HG03342 (cell line): ENCODE measurements at regions not wholly inside any gene's neighbourhood (a gene's known extent, or its start where the extent isn't known, plus 50 kb on each side); places are given as distances from the start of the nearest gene placed in this dataset.
"Not testable (repeated sequence)": the region's sequence is repeated elsewhere in the genome, so short reads cannot be mapped to it uniquely, and the experiment has no call there.

Source experiments
- ATAC-seq: cut with Tn5 transposase; IDR thresholded peaks from one replicate; pipeline ENCODE4 v1.9.1; 2021; ENCODE audit warnings: mild to moderate bottlenecking, moderate library complexity; ENCODE audit not compliant: unreplicated experiment

DNA sequence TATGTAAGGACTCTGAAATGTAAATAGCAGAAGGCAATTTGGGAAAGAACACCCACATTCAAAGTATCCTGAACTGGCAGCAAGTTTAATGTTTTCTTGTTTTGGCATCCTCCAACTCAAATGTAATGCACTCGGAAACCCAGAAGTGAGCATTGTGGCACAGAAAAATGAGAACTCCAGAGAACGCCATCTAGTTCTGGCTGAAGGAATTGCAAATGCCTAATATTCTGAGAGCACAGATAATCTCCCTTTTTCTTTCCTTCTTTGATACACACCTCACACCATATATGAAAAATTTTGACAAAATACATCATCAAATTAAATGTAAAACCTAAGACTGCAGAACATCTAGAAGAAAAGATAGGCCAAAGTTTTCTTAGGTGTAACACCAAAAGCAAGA, 52.1 kb downstream of the PWWP3B start:
- no peak for ATAC-seq

DNA sequence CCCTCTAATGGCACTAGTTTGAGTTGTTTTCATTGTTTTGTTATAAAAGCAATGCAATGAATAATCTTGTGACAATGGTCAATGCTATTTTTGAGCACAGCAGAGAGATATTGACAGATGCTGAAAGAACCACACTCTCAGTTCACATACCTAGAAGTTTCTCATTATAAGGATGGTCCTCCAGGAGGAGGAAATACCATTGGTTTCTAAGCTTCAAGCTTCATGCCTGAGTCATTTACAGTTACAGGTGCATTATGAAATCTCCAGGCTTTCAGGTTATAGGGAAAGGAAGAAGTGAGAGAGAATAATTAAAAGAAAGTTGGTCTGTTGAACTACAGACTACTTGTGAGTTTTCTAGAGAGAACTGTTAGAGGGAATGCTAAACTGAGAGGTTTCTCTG, 75.3 kb downstream of the PWWP3B start:
- no peak for ATAC-seq

DNA sequence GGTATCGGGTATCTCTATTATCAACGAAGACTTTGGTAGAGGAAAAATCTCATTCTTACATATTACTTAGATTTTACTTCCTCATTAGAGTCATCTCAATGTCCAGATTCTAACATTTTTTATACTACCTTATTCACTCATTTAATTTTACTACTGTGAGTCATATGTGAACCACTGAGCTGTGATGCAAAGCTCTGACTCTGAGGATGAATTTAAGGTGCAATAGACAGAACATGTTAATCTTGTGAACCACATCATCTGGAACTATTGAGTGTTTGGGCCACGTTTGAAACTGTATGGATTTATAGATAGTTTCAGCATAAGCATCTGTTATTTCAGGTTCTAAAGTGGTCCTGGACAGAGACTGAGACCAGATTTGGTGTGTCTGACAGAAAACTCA, 78.4 kb downstream of the PWWP3B start:
- no peak for ATAC-seq

DNA sequence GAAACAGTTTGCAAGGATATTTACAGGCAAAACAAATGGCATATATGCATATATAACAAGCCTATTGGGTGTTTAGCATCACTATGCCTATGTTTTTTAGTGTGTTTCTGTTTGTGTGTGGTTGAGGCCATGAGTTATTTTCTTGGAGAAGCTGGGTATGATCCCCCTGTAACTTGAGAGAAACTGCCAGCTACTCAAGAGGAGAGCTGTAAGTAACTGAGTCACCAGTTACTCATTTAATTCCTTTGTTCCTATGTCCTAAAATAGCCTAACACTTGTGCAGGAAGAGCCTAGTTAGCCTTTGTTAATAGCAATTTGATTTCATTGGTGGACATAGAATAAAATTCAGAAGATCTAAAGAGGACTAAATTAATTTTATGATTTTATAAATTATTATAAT, 79.1 kb downstream of the PWWP3B start:
- no peak for ATAC-seq

DNA sequence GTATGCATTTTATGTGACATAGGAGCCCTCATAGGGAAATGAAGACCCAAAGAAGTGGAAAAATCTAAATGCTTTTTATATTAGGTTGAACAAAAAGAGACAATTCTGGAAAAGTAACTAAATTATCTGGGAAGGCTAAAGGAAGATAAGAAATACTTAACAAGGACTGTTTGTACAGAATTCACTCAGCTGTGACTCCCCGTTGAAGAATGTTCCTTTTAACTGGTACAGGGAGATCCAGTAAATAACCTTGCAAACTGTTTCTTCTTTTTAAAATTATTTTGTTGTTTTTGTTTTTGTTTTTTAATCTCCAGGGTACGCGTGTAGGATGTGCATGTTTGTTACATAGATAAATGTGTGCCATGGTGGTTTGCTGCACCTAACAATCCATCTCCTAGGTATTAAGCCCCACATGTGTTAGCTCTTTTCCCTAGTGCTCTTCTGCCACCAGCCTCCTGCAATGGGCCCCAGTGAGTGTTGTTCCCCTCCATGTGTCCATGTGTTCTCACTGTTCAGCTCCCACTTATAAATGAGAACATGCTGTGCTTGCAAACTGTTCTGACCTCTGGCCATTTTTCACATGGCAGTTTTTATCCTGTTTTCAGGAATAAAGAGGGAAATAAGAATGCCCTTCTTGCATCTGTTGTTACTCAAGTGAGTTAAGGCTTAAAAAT, 81.7 kb downstream of the PWWP3B start:
- ATAC-seq, result no peak

DNA sequence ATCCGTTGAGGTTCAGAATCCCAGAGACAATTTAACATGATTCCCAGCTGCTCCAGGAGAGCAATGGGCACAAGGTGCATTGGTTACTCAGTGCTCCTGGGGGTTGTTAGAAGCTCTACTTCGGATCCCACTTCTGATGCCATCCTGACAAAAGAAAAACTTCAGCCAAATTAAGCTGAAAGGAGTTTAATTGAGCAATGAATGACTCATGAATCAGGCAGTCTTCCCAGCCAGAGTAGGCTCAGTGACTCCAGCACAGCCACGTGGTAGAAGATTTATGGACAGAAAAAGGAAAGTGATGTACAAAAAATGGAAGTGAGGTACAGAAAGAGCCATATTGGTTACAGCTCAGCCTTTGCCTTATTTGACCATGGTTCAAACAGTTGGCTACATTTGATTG, 95.7 kb downstream of the PWWP3B start:
- ATAC-seq, result no peak

DNA sequence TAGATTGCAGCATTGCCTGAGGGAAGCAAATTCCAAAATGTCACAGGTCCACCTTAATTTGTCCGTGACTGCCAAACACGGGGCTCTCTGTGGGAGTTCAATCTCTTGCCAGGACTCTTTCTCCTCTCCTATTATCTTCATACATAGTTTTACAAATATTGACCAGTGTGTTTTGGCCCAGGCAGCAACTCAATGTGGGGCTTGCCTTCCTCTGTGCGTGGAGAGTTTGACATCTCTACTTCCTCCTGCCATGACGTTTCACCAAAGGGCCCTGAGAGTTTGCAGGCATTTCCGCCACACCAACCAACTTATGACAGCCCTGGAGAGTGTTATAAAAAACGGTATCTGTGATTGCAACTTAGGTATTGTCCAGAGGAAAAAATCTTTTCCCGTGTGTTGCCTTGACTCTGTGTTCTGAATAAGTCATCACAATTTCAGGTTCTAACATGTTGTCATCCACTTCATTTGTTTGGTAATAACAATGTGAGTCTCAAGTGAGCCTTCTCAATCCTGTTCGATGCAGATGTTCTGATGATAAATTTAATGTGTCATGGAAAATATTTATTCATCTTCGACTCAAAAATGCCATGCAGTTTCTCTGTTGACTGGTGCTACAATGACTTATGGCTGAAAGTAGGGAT, 106.0 kb downstream of the PWWP3B start:
- ATAC-seq, result not testable (repeated sequence)

DNA sequence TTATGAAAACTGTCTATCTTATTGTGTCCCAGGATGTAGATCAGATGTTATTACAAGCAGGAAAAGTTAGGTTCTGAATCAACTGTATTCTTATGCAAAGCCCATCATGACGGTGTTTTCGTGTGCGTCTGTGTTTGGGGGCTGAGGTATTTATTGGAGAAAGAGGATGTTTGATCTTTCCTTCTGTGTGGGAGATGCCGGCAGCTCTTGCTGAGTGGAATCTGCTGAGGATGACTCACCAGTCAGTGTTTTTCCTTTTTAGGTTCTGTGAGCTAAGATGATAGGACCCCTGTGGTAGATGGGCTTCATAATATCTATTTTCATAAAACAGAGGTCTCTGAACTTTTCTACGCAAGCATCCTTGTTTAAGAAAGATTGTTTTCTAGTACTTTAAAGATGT, 107.1 kb downstream of the PWWP3B start:
- ATAC-seq, result not testable (repeated sequence)

DNA sequence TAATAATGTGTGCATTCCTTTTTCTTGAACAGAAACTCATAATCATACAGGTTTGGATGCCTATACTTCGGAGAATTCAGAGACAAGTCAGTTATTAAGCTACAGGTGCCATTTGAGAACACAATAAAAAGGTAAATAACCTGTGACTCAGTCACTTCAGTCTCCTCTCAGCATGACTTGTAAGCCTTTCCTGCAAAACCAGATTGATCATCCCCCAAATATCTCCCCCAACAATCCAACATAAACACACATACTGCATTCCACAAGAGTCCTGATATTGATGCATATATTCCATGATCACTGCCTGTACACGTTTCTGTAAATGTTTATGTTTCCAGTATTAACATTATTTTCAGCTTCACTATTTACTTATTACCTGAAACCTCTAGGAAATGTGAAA, 110.8 kb downstream of the PWWP3B start:
- no peak for ATAC-seq

DNA sequence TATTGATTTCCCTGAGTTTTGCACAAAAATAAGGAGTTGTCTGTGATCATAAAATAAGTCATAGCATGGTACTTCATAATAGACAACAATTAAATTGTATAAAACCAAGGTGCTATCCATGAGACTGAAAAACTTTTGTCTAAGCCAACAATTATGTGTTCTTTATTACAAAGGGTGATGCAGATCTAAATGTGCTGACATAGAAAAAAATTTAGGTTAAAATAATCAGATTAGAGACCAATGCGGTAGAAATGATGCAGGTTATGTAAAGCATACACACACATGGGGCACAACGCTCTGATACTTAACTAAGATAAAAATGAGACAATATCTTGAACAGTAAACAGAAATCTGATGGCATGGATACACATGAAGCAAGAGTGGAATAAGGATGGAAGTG, 113.3 kb downstream of the PWWP3B start:
- ATAC-seq, result no peak

DNA sequence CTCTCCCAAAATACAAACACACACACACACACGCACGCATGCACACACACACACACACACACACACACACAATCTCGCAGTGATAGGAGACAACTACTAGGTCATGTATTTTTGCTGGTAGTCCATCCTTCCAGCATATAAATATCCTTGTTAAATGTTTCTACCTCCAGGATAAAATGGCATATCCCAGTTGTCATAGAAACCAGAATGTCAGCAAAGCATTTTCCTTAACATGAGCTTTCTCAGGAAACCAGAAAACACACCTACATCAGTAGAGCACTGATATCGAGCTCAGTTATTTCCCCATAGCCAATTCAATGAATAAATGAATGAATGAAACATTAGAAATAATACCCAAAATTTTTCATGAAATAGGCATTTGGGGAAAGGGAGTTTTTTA, 115.7 kb downstream of the PWWP3B start:
- no peak for ATAC-seq

DNA sequence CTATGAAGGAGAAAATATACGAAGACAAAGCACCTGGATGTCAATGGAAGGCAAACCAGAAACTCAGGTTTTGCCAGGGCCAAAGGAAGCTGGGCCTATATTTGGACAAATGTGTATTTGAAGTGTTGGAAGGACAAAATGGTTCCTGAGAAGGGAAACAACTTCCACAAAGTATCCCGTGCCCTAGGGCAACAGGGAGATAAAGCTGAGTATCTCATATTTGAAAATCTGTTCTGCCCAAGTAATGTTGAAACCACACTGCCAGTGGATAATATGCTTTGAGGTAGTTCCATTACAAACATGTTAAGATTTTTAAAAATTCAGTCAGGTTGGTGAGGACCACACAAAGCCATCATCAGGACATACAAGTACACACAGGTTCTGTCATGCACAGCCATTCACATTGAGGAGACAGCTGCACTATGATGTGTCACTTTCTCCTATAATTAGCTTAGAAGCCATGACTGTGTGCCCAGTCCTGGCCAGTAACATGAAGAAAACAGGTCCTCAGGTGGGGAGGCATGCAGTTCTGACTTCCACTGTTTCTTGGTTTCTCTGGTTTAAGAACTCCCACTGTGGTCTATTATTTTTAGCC, 116.4 kb downstream of the PWWP3B start:
- no peak for ATAC-seq

DNA sequence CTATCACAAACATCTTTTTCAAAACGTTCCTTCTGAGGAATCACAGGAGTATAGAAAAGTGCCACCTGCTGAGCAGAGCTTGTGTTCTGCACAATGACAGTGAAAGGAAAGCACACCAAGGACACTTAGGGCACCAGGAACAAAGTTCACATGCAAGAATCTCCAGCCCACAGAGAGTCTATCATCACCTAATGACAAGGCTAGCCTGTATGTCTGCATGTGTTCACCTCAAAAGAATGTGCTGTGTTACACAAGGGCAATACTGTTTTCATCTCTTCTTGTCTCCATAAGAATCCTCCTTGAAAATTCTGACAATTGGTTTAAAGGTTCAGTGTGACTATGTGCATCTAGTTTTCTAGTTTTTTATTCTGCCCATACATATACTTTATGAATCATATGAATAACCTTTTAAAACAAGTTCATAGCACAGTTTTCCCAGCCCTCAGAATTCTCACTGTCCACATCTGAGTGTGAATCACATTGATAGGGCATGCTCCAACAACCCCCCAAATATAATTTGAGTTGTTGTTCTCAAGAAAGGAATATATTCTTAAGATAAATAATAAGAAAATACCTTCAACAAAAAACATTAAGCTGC, 118.0 kb downstream of the PWWP3B start:
- ATAC-seq, result no peak

DNA sequence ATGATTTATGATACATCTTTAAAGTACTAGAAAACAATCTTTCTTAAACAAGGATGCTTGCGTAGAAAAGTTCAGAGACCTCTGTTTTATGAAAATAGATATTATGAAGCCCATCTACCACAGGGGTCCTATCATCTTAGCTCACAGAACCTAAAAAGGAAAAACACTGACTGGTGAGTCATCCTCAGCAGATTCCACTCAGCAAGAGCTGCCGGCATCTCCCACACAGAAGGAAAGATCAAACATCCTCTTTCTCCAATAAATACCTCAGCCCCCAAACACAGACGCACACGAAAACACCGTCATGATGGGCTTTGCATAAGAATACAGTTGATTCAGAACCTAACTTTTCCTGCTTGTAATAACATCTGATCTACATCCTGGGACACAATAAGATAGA, 122.7 kb downstream of the PWWP3B start:
- not testable (repeated sequence) for ATAC-seq

DNA sequence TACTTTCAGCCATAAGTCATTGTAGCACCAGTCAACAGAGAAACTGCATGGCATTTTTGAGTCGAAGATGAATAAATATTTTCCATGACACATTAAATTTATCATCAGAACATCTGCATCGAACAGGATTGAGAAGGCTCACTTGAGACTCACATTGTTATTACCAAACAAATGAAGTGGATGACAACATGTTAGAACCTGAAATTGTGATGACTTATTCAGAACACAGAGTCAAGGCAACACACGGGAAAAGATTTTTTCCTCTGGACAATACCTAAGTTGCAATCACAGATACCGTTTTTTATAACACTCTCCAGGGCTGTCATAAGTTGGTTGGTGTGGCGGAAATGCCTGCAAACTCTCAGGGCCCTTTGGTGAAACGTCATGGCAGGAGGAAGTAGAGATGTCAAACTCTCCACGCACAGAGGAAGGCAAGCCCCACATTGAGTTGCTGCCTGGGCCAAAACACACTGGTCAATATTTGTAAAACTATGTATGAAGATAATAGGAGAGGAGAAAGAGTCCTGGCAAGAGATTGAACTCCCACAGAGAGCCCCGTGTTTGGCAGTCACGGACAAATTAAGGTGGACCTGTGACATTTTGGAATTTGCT, 123.8 kb downstream of the PWWP3B start:
- not testable (repeated sequence) for ATAC-seq

DNA sequence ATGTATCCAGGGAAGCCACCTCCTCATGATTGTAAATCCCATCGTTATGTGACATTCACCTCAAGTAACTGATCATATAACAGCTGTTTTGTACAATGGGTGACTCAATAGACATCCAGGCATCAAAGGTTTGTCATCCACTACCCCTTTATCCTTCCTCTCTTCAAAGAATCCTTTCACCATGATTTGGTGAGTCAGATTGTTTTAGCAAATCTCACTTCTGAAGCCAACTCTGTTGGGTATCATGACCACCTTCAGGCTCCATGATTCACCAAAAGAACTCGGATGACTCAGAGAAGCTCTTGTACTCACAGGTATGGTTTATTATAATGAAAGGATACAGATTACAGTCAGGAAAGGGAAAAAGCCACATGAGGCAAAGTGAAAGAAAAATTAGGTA, 132.1 kb downstream of the PWWP3B start:
- no peak for ATAC-seq

DNA sequence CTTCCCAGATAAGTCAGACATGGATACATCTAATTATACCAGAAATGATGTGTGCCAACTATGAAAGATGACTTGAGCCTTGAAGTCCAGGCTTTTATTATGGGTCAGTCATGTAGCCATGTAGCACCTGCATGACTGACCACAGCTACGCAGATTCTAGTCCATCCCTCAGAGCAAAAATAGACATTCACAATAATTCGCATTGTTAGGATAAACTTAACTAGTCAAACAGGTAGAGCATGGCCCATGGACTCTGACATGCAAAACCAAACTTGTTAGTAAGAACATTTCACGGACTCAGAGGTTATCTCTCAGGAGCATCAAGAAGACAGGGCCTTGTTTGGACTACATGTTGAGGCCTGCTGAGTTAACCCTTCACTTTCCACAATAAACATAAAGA, 132.6 kb downstream of the PWWP3B start:
- ATAC-seq, result no peak

DNA sequence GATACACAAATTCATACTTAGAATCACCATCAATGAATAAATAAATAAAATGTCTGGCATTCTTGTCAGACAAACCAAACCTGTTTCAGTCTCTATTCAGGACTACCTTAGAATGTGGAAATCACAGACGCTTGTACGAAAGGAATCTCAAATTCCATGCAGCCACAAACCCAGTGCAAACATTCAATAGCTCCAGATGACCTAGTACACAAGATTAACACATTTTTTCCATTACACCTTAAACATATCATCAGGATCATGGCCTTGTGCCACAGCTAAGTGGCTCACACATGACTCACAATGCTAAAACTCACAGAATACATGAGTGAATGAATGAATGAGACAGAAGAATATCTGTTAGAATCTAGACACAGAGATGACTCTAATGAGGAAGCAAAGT, 134.2 kb downstream of the PWWP3B start:
- no peak for ATAC-seq

DNA sequence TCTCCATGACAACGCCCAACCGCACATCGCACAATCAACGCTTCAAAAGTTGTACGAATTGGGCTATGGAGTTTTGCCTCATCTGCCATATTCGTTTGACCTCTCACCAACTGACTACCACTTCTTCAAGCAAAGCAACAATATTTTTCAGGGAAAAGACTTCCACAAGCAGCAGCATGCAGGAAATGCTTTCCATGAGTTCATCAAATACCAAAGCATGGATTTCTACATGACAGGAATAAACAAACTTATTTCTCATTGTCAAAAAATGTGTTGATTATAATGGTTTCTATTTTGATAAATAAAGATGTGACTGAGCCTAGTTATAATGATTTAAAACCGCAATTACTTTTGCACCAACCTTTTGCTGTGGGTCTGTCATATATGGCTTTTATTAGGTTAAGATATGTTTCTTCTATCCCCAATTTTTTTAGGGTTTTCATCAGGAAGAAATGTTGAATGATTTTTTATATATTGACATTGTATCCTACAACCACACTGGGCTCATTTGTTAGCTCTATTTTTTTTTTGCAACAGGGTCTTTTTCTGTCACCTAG, 138.4 kb downstream of the PWWP3B start:
- ATAC-seq, result no peak

DNA sequence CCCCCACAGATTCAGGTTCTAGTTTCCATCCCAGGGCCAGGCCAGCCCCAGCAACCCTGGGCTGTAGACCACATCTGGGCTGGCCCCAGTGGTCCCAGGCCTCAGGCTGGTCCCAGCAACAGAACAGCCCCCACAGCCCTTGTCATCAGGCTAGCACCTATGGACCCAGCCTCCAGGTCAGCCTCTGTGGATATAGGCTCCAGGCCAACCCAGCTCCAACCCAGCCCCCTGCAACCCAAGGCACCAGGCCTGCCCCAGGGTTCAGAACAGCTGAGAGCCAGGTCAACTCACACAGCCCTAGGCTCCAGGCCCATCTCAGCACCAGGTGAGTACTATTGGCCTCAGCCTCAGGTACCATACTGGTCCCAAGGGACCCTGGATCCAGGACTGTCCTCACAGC, 155.3 kb downstream of the PWWP3B start:
- no peak for ATAC-seq

DNA sequence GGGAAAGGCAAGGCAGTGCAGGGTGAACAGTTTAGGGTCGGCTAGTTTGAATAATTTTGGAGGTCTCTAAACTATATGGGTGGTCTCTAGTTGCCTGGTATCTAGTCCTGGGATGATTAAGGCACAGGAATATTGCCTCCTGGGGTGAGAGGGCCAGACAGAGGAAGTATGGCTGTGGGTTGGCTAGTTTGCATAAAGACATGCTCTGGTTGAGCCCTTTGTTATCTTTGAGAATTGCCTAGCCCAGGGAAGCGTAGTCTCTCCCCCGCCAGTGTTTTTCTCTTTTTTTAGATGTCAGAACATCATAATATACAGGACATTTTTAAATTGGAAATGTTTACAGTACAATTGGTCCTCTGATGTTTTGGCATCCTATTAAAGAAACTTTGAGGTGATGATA, 163.5 kb downstream of the PWWP3B start:
- ATAC-seq, result no peak
